Astrocyte of the spinal cord (primary cell): ENCODE measurements at regions not wholly inside any gene's neighbourhood (a gene's known extent, or its start where the extent isn't known, plus 50 kb on each side); places are given as distances from the start of the nearest gene placed in this dataset.
"Not testable (repeated sequence)": the region's sequence is repeated elsewhere in the genome, so short reads cannot be mapped to it uniquely, and the experiment has no call there.

ENCODE experiments used
- DNase-seq: peaks from one replicate; pipeline ENCODE4 v3.0.0; 2011; ENCODE audit warnings: low read depth, low spot score
- H3K4me3 ChIP-seq: 2 replicates; pipeline ENCODE4 v1.5.1; 2011; ENCODE audit warnings: low read depth, mild to moderate bottlenecking, low read length, moderate library complexity
- CTCF ChIP-seq: IDR thresholded peaks from 2 replicates; pipeline ENCODE4 v1.5.1; 2012; ENCODE audit warnings: low read depth, mild to moderate bottlenecking, low read length, inconsistent platforms
- in situ Hi-C: cut with HindIII; loops from 2 replicates; pipeline ENCODE4 v1.10.0; 2017; ENCODE audit warnings: low sequenced_read_pairs

GRCh38 chr1:211206981-211207380, 52.2 kb upstream of the RCOR3 start:
- no peak for TF ChIP-seq CTCF
- in situ Hi-C loops: no loop called here
- no peak for DNase-seq
- H3K4me3 ChIP-seq: no peak overlapping the region

- in situ Hi-C loops: no loop called here
- TF ChIP-seq CTCF: no peak
- no peak for DNase-seq
- no peak overlapping the region for H3K4me3 ChIP-seq
Measured at GRCh38 chr1:211200311-211200710, 58.9 kb upstream of the RCOR3 start.

GRCh38 chr1:211198880-211199279, 60.3 kb upstream of the RCOR3 start:
- DNase-seq: peak; percentile 4
- H3K4me3 ChIP-seq: no peak overlapping the region
- no peak for TF ChIP-seq CTCF
- in situ Hi-C loops: no loop called here

- DNase-seq: peak; percentile 60
- H3K4me3 ChIP-seq: no peak overlapping the region
- TF ChIP-seq CTCF: no peak
- in situ Hi-C loops: no loop called here
Measured at GRCh38 chr1:211198111-211198510, 61.1 kb upstream of the RCOR3 start.

- no peak for DNase-seq
- no peak overlapping the region for H3K4me3 ChIP-seq
- TF ChIP-seq CTCF: no peak
- in situ Hi-C loops: no loop called here
Measured at GRCh38 chr1:211196880-211197279, 62.3 kb upstream of the RCOR3 start.

- TF ChIP-seq CTCF: no peak
- in situ Hi-C loops: no loop called here
- no peak for DNase-seq
- H3K4me3 ChIP-seq: no peak overlapping the region
Measured at GRCh38 chr1:211194826-211195225, 60.9 kb upstream of the KCNH1 start.

- in situ Hi-C loops: no loop called here
- DNase-seq: no peak
- no peak for TF ChIP-seq CTCF
- no peak overlapping the region for H3K4me3 ChIP-seq
Measured at GRCh38 chr1:211192227-211192626, 58.3 kb upstream of the KCNH1 start.

GRCh38 chr1:211188721-211189120, 54.8 kb upstream of the KCNH1 start:
- DNase-seq, in situ Hi-C loops, H3K4me3 ChIP-seq: not testable (repeated sequence)
